GM23338 (cell line): ENCODE measurements at regions not wholly inside any gene's neighbourhood (a gene's known extent, or its start where the extent isn't known, plus 50 kb on each side); places are given as distances from the start of the nearest gene placed in this dataset.

Experiments
- ATAC-seq: fragments of 200-7000 bp; cut with Tn5 transposase; 3 replicates; pipeline ENCODE4 v1.9.1; 2020
- DNase-seq: peaks from one replicate; pipeline ENCODE4 v3.0.0-alpha.2; 2015; ENCODE audit warnings: low spot score
- H2AFZ ChIP-seq: fragments of 200-600 bp; sonication (generic); 2 replicates; pipeline ENCODE4 v1.8.0; 2016; ENCODE audit warnings: antibody characterized with exemption, mild to moderate bottlenecking, moderate library complexity
- H3F3A ChIP-seq: fragments of 200-600 bp; sonication (generic); replicated peaks from 2 replicates; pipeline ENCODE4 v1.8.0; 2017; ENCODE audit warnings: antibody characterized with exemption, mixed run types, low read depth
- H3K27ac ChIP-seq: fragments of 200-600 bp; sonication (generic); 2 replicates; pipeline ENCODE4 v1.6.1; 2016; ENCODE audit warnings: low read depth
- H3K27me3 ChIP-seq: fragments of 200-600 bp; sonication (generic); 2 replicates; pipeline ENCODE4 v1.8.0; 2016; ENCODE audit warnings: mild to moderate bottlenecking, mixed run types, moderate library complexity; ENCODE audit not compliant: insufficient read depth
- H3K36me3 ChIP-seq: fragments of 200-600 bp; sonication (generic); 2 replicates; pipeline ENCODE4 v1.8.0; 2016; ENCODE audit warnings: mild to moderate bottlenecking; ENCODE audit not compliant: insufficient read depth
- H3K4me1 ChIP-seq: fragments of 200-600 bp; sonication (generic); 2 replicates; pipeline ENCODE4 v1.8.0; 2016; ENCODE audit warnings: mild to moderate bottlenecking, moderate library complexity; ENCODE audit not compliant: insufficient read depth
- H3K4me2 ChIP-seq: fragments of 200-600 bp; sonication (generic); 2 replicates; pipeline ENCODE4 v1.7.1; 2017; ENCODE audit warnings: mixed run types
- H3K4me3 ChIP-seq: fragments of 200-600 bp; sonication (generic); 2 replicates; pipeline ENCODE4 v1.6.1; 2016; ENCODE audit warnings: mixed run types
- H3K79me2 ChIP-seq: fragments of 200-600 bp; sonication (generic); replicated peaks from 2 replicates; pipeline ENCODE4 v1.8.0; 2017; ENCODE audit warnings: mild to moderate bottlenecking; ENCODE audit not compliant: insufficient read depth
- H3K9me2 ChIP-seq: fragments of 200-600 bp; sonication (generic); 2 replicates; pipeline ENCODE4 v1.8.0; 2017; ENCODE audit not compliant: insufficient read depth
- H4K20me1 ChIP-seq: fragments of 200-600 bp; sonication (generic); replicated peaks from 2 replicates; pipeline ENCODE4 v1.8.0; 2017; ENCODE audit warnings: mild to moderate bottlenecking; ENCODE audit not compliant: insufficient read depth
- H3K27ac Mint-ChIP-seq: 2 replicates; pipeline ENCODE4 v1.8.0; 2020; ENCODE audit warnings: inconsistent platforms, mild to moderate bottlenecking, moderate library complexity, mixed read lengths
- H3K27me3 Mint-ChIP-seq: 3 replicates; pipeline ENCODE4 v1.8.0; 2022; ENCODE audit warnings: low read depth, mild to moderate bottlenecking, moderate library complexity, mixed read lengths, inconsistent platforms; ENCODE audit not compliant: insufficient read depth, poor library complexity
- H3K36me3 Mint-ChIP-seq: 3 replicates; pipeline ENCODE4 v1.8.0; 2021; ENCODE audit warnings: low read depth, mild to moderate bottlenecking, inconsistent platforms, moderate library complexity, mixed read lengths
- H3K4me1 Mint-ChIP-seq: 3 replicates; pipeline ENCODE4 v1.8.0; 2020; ENCODE audit warnings: mild to moderate bottlenecking, inconsistent platforms, mixed read lengths
- H3K4me3 Mint-ChIP-seq: 3 replicates; pipeline ENCODE4 v1.8.0; 2021; ENCODE audit warnings: moderate library complexity, mild to moderate bottlenecking, inconsistent platforms, mixed read lengths
- H3K9me3 Mint-ChIP-seq: 3 replicates; pipeline ENCODE4 v1.8.0; 2020; ENCODE audit warnings: moderate library complexity, mild to moderate bottlenecking, inconsistent platforms, mixed read lengths
- CREB1 ChIP-seq: fragments of 250-450 bp; sonication (Bioruptor Pico); IDR thresholded peaks from 2 replicates; pipeline ENCODE4 v1.5.0; 2020; ENCODE audit warnings: low read depth, mild to moderate bottlenecking, moderate library complexity
- EZH2phosphoT487 ChIP-seq: fragments of 200-600 bp; sonication (generic); IDR thresholded peaks from one replicate; pipeline ENCODE4 v1.8.1; 2018; ENCODE audit warnings: antibody characterized with exemption; ENCODE audit not compliant: unreplicated experiment
- NANOG ChIP-seq: IDR thresholded peaks from 2 replicates; pipeline ENCODE4 v1.6.1; 2016; ENCODE audit warnings: antibody characterized with exemption, borderline replicate concordance
- POLR2AphosphoS5 ChIP-seq: IDR thresholded peaks from 2 replicates; pipeline ENCODE4 v1.6.1; 2016; ENCODE audit warnings: antibody characterized with exemption, low read depth
- ZNF331 ChIP-seq: fragments of 250-450 bp; sonication (Bioruptor Pico); IDR thresholded peaks from 2 replicates; pipeline ENCODE4 v1.5.0; 2020; ENCODE audit warnings: low read depth, mild to moderate bottlenecking, moderate library complexity
- TF ChIP-seq, protein P1 (sequence below): fragments of 250-450 bp; sonication (Bioruptor Pico); IDR thresholded peaks from 2 replicates; pipeline ENCODE4 v1.5.0; 2020; ENCODE audit warnings: mild to moderate bottlenecking, moderate library complexity
- TF ChIP-seq, protein P2 (sequence below), 2 experiments: fragments of 200-600 bp in 1 of 2; sonication (generic) in 1 of 2; conservative IDR thresholded peaks; 2 replicates each; pipeline versions ENCODE4 v1.5.1 to v1.6.1; 2016 to 2017; ENCODE audit warnings: antibody characterized with exemption in 2 of 2, low read depth in 2 of 2, mild to moderate bottlenecking in 2 of 2, moderate library complexity in 1 of 2

DNA sequence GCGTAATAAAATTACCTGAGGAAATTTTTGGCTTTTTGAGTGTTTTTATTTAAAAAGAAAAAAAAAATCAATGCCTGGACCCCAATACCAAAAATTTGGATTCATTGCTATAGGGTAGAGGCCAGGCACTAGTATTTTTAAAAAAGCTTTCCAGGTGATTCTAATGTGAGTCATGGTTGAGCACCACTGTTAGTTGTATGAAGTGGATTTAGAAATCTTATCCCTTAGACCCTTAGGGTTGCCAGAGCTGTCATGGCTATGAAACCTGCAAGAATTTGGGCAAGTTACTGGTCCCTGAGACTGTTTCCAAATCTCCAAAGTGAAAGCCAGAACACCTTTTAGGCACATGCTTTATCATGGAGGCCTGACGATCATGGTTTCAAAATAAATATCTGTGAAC is 262.5 kb downstream of the AHR start:
- ATAC-seq: no peak
- Histone ChIP-seq H3K27me3 (no peaks in the 10 kb centered on the region), H3K27ac (no peak overlapping the region), H4K20me1 (no peaks in the 10 kb centered on the region), H3K4me2 (no peak overlapping the region), H2AFZ (no peak overlapping the region), H3K79me2 (no peaks in the 10 kb centered on the region), H3K9me2 (no peaks in the 10 kb centered on the region), H3K4me3 (no peak overlapping the region), H3K4me1 (no peaks in the 10 kb centered on the region), H3F3A (no peaks in the 10 kb centered on the region), H3K36me3 (no peaks in the 10 kb centered on the region)
- Mint-ChIP-seq H3K36me3 (no peaks in the 10 kb centered on the region), H3K27me3 (no peaks in the 10 kb centered on the region), H3K27ac (no peak overlapping the region), H3K9me3 (0 out of 3 replicates have a peak, but pooled peaks cover 3% of the 10 kb centered on the region), H3K4me1 (no peaks in the 10 kb centered on the region), H3K4me3 (no peak overlapping the region)
- no peak for TF ChIP-seq CREB1
- TF ChIP-seq, protein P1, sequence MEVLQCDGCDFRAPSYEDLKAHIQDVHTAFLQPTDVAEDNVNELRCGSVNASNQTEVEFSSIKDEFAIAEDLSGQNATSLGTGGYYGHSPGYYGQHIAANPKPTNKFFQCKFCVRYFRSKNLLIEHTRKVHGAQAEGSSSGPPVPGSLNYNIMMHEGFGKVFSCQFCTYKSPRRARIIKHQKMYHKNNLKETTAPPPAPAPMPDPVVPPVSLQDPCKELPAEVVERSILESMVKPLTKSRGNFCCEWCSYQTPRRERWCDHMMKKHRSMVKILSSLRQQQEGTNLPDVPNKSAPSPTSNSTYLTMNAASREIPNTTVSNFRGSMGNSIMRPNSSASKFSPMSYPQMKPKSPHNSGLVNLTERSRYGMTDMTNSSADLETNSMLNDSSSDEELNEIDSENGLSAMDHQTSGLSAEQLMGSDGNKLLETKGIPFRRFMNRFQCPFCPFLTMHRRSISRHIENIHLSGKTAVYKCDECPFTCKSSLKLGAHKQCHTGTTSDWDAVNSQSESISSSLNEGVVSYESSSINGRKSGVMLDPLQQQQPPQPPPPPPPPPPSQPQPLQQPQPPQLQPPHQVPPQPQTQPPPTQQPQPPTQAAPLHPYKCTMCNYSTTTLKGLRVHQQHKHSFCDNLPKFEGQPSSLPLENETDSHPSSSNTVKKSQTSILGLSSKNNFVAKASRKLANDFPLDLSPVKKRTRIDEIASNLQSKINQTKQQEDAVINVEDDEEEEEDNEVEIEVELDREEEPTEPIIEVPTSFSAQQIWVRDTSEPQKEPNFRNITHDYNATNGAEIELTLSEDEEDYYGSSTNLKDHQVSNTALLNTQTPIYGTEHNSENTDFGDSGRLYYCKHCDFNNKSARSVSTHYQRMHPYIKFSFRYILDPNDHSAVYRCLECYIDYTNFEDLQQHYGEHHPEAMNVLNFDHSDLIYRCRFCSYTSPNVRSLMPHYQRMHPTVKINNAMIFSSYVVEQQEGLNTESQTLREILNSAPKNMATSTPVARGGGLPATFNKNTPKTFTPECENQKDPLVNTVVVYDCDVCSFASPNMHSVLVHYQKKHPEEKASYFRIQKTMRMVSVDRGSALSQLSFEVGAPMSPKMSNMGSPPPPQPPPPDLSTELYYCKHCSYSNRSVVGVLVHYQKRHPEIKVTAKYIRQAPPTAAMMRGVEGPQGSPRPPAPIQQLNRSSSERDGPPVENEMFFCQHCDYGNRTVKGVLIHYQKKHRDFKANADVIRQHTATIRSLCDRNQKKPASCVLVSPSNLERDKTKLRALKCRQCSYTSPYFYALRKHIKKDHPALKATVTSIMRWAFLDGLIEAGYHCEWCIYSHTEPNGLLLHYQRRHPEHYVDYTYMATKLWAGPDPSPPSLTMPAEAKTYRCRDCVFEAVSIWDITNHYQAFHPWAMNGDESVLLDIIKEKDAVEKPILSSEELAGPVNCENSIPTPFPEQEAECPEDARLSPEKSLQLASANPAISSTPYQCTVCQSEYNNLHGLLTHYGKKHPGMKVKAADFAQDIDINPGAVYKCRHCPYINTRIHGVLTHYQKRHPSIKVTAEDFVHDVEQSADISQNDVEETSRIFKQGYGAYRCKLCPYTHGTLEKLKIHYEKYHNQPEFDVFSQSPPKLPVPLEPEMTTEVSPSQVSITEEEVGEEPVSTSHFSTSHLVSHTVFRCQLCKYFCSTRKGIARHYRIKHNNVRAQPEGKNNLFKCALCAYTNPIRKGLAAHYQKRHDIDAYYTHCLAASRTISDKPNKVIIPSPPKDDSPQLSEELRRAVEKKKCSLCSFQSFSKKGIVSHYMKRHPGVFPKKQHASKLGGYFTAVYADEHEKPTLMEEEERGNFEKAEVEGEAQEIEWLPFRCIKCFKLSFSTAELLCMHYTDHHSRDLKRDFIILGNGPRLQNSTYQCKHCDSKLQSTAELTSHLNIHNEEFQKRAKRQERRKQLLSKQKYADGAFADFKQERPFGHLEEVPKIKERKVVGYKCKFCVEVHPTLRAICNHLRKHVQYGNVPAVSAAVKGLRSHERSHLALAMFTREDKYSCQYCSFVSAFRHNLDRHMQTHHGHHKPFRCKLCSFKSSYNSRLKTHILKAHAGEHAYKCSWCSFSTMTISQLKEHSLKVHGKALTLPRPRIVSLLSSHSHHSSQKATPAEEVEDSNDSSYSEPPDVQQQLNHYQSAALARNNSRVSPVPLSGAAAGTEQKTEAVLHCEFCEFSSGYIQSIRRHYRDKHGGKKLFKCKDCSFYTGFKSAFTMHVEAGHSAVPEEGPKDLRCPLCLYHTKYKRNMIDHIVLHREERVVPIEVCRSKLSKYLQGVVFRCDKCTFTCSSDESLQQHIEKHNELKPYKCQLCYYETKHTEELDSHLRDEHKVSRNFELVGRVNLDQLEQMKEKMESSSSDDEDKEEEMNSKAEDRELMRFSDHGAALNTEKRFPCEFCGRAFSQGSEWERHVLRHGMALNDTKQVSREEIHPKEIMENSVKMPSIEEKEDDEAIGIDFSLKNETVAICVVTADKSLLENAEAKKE (CRISPR knock-in tag): no peak
- TF ChIP-seq, protein P2, sequence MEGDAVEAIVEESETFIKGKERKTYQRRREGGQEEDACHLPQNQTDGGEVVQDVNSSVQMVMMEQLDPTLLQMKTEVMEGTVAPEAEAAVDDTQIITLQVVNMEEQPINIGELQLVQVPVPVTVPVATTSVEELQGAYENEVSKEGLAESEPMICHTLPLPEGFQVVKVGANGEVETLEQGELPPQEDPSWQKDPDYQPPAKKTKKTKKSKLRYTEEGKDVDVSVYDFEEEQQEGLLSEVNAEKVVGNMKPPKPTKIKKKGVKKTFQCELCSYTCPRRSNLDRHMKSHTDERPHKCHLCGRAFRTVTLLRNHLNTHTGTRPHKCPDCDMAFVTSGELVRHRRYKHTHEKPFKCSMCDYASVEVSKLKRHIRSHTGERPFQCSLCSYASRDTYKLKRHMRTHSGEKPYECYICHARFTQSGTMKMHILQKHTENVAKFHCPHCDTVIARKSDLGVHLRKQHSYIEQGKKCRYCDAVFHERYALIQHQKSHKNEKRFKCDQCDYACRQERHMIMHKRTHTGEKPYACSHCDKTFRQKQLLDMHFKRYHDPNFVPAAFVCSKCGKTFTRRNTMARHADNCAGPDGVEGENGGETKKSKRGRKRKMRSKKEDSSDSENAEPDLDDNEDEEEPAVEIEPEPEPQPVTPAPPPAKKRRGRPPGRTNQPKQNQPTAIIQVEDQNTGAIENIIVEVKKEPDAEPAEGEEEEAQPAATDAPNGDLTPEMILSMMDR (conservative IDR thresholded peaks at IDR 0.05; ENCODE audit: low read depth in 2 of 2): no peak
- no peak for TF ChIP-seq EZH2phosphoT487
- no peak for TF ChIP-seq NANOG
- no peak for TF ChIP-seq ZNF331
- no peak for TF ChIP-seq POLR2AphosphoS5
- no peak for DNase-seq
